Stimulated activated naive CD8-positive, alpha-beta T cell treated with anti-CD3 and anti-CD28 coated beads, Interleukin-15, amount 100 ng/mL, for 72 hours (primary cell): ENCODE measurements at regions not wholly inside any gene's neighbourhood (a gene's known extent, or its start where the extent isn't known, plus 50 kb on each side); places are given as distances from the start of the nearest gene placed in this dataset.

Experiments used
- ATAC-seq: fragments of 150-1000 bp; cut with Tn5 transposase; 2 replicates; pipeline ENCODE4 v1.10.0; 2021; ENCODE audit warnings: mild to moderate bottlenecking, moderate library complexity
- DNase-seq, 2 donors: peaks; one replicate each; pipeline ENCODE4 v3.0.0; 2021 to 2022
- H3K27ac Mint-ChIP-seq, 2 donors: one replicate each; pipeline ENCODE4 v1.8.0; 2022; ENCODE audit warnings: mild to moderate bottlenecking in 2 of 2, mixed read lengths in 2 of 2, moderate library complexity in 2 of 2
- H3K27me3 Mint-ChIP-seq: one replicate; pipeline ENCODE4 v1.8.0; 2022; ENCODE audit warnings: mixed read lengths
- H3K4me1 Mint-ChIP-seq: one replicate; pipeline ENCODE4 v1.8.0; 2022; ENCODE audit warnings: mild to moderate bottlenecking, mixed read lengths
- H3K4me3 Mint-ChIP-seq, 2 donors: one replicate each; pipeline ENCODE4 v1.8.0; 2022; ENCODE audit warnings: mild to moderate bottlenecking in 2 of 2, mixed read lengths in 2 of 2, moderate library complexity in 1 of 2
- H3K9me3 Mint-ChIP-seq, 2 donors: one replicate each; pipeline ENCODE4 v1.8.0; 2022; ENCODE audit warnings: mixed read lengths in 2 of 2

GRCh38 chr3:80036176-80036575 lies 268.4 kb upstream of the ROBO1 start:
- Mint-ChIP-seq H3K4me1 (no peaks in the 10 kb centered on the region), H3K27ac (no peak overlapping the region), H3K9me3 (peaks cover 12 to 16% of the 10 kb centered on the region in 2 donors), H3K27me3 (no peaks in the 10 kb centered on the region), H3K4me3 (no peak overlapping the region)
- ATAC-seq = no peak
- no peak for DNase-seq

GRCh38 chr3:80035021-80035420 lies 267.2 kb upstream of the ROBO1 start:
- DNase-seq (no peak), ATAC-seq (no peak)
- Mint-ChIP-seq H3K27me3 (no peaks in the 10 kb centered on the region), H3K27ac (no peak overlapping the region), H3K4me1 (no peaks in the 10 kb centered on the region), H3K4me3 (no peak overlapping the region), H3K9me3 (peaks cover 12 to 16% of the 10 kb centered on the region in 2 donors)

GRCh38 chr3:80023010-80023409 lies 255.2 kb upstream of the ROBO1 start:
- DNase-seq = no peak
- no peaks in the 10 kb centered on the region for H3K27me3 Mint-ChIP-seq
- no peak overlapping the region for H3K27ac Mint-ChIP-seq
- H3K4me3 Mint-ChIP-seq = no peak overlapping the region
- H3K9me3 Mint-ChIP-seq = peaks cover 5 to 29% of the 10 kb centered on the region in 2 donors
- no peak for ATAC-seq
- no peaks in the 10 kb centered on the region for H3K4me1 Mint-ChIP-seq

DNA sequence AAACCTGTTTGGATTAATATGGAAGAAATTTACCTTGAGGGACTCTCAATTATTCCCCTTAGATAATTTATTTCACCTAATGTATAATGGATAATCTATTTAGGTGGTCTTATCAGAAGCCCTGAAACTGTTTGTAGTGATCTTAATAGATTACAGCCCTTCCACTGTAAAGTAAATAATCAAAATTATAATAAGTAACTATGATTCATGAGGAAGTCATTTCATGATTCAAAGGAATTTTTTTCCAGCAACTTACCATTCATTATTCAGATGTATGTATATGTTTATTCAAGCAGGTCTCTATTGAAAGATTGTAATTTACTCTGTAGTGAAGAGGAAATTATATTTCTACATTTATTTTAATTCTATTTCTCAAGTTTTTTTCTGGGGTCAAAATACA lies 250.6 kb upstream of the ROBO1 start:
- Mint-ChIP-seq H3K4me1 (no peaks in the 10 kb centered on the region), H3K27ac (no peak overlapping the region), H3K4me3 (no peak overlapping the region), H3K9me3 (peaks cover 5 to 21% of the 10 kb centered on the region in 2 donors), H3K27me3 (no peaks in the 10 kb centered on the region)
- DNase-seq (no peak), ATAC-seq (no peak)

DNA sequence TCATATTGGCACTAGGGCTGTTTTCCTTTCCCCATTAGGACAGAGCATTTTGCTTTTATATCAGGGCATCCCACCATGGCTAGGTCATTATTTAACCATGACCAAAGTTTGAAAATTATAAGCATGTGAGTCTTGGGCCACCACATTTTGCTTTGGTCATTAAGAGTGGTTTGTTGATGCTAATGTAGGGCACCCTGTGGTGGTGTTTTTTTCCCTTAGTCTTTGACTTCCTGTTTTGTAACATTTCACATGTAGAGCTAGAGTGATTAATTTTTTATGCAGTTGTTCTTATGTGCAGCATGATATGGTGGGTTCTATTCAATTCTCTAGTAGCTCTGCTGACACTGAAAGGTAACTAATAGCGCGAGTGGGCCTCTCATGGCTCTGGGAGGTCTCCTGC lies 249.6 kb upstream of the ROBO1 start:
- Mint-ChIP-seq H3K27ac (no peak overlapping the region), H3K9me3 (peaks cover 5 to 21% of the 10 kb centered on the region in 2 donors), H3K27me3 (no peaks in the 10 kb centered on the region), H3K4me3 (no peak overlapping the region), H3K4me1 (no peaks in the 10 kb centered on the region)
- ATAC-seq = no peak
- no peak for DNase-seq

DNA sequence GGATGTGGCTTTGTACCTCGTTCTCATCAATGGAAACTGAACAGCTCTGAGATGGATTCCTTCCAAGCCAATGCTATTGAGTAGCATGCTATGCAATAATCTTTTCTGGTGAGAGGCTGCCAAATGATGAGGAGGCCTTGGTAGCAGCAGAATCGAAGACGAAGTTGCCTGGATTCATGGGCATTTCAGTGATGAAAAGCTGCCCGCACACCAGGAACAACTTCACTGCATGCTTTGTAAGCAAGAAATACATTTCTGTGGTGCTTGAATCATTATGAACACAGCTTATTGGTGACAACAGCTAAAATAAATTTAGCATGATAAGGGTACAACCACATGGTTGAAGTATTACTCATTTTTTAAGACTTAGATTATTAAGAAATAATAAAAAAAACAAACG lies 246.8 kb upstream of the ROBO1 start:
- ATAC-seq (no peak), DNase-seq (no peak)
- Mint-ChIP-seq H3K4me1 (no peaks in the 10 kb centered on the region), H3K27me3 (no peaks in the 10 kb centered on the region), H3K9me3 (no peaks in the 10 kb centered on the region), H3K27ac (no peak overlapping the region), H3K4me3 (no peak overlapping the region)

DNA sequence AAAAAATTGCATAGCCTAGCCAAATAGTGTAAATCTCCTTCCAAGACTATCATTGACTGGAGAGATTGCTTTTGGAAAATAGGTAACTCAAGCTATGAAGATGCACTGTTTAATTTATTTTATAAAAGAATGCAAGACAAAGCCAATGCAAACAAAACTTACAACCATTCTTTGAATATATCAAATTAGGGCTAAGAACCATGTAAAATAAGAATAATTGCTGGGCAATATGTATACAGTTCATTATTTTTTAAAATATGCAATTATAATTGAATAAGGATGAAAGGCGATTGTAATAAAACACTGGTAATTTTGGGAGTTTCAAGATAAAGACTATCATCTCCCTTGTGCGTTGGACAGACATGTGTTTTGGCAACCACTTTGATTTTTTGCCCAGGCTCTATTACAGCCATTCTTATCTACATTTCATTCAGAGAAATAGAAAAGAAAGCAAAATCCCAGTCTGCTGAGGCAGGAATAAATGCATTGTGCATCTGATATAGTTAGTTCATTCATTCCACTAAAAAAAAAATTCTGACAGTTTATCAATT lies 242.3 kb upstream of the ROBO1 start:
- Mint-ChIP-seq H3K4me1 (no peaks in the 10 kb centered on the region), H3K9me3 (peaks cover 7% of the 10 kb centered on the region in 2 donors), H3K27me3 (no peaks in the 10 kb centered on the region), H3K27ac (no peak overlapping the region), H3K4me3 (no peak overlapping the region)
- no peak for DNase-seq
- no peak for ATAC-seq

DNA sequence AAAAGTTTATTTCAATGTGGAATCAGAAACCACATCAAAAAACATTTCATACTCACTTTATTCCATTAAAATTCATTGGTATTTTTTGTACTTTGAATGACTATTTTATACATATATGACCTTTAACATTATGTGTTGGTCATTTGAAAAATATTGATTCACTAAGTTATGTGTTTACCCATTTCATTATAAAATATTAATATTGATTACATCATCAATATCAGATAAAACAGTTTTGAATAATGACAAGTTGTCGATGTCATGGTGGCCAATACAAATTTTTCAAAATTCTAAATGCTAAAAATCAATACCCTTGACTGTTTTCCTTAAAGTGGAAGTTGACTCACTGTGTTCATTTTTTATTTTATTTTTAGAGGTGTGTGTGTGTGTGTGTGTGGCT lies 239.7 kb upstream of the ROBO1 start:
- no peak for ATAC-seq
- Mint-ChIP-seq H3K4me3 (no peak overlapping the region), H3K9me3 (peaks cover 7 to 12% of the 10 kb centered on the region in 2 donors), H3K4me1 (no peaks in the 10 kb centered on the region), H3K27ac (no peak overlapping the region), H3K27me3 (no peaks in the 10 kb centered on the region)
- DNase-seq = no peak

DNA sequence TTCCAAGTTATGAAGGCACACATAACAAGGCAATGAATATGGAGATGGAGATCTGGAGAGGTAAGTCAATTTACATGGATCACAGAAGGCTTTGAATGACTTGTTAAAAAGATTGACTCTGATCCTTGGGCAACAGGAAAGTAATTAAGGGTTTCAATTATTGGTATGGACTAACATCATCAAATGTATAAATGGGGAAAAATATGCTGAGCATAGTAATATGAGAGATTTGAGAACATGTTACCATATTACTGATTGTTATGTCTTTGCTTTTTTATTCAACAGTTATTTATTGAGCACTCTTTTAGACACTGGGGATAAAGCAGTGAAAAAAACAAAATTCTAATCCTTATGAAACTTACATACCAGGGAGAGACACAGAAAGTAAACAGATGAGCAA lies 238.5 kb upstream of the ROBO1 start:
- Mint-ChIP-seq H3K27ac (no peak overlapping the region), H3K27me3 (no peaks in the 10 kb centered on the region), H3K4me3 (no peak overlapping the region), H3K9me3 (peaks cover 7 to 12% of the 10 kb centered on the region in 2 donors), H3K4me1 (no peaks in the 10 kb centered on the region)
- DNase-seq (no peak), ATAC-seq (no peak)

GRCh38 chr3:80000022-80000421 lies 232.2 kb upstream of the ROBO1 start:
- no peaks in the 10 kb centered on the region for H3K4me1 Mint-ChIP-seq
- DNase-seq (no peak), ATAC-seq (no peak)
- no peak overlapping the region for H3K27ac Mint-ChIP-seq
- H3K9me3 Mint-ChIP-seq = peaks cover 7 to 11% of the 10 kb centered on the region in 2 donors
- no peaks in the 10 kb centered on the region for H3K27me3 Mint-ChIP-seq
- H3K4me3 Mint-ChIP-seq = no peak overlapping the region

- DNase-seq = no peak
- no peak for ATAC-seq
- Mint-ChIP-seq H3K4me1 (no peaks in the 10 kb centered on the region), H3K27me3 (no peaks in the 10 kb centered on the region), H3K9me3 (peaks cover 6 to 7% of the 10 kb centered on the region in 2 donors), H3K4me3 (no peak overlapping the region), H3K27ac (no peak overlapping the region)
These were observed 226.6 kb upstream of the ROBO1 start for GRCh38 chr3:79994397-79994796.

- H3K27me3 Mint-ChIP-seq = no peaks in the 10 kb centered on the region
- no peak overlapping the region for H3K27ac Mint-ChIP-seq
- no peak for ATAC-seq
- H3K4me3 Mint-ChIP-seq = no peak overlapping the region
- peaks cover 14 to 22% of the 10 kb centered on the region in 2 donors for H3K9me3 Mint-ChIP-seq
- H3K4me1 Mint-ChIP-seq = no peaks in the 10 kb centered on the region
- no peak for DNase-seq
These were observed 218.5 kb upstream of the ROBO1 start for GRCh38 chr3:79986338-79986737.

- Mint-ChIP-seq H3K4me3 (no peak overlapping the region), H3K27me3 (no peaks in the 10 kb centered on the region), H3K27ac (no peak overlapping the region), H3K4me1 (no peaks in the 10 kb centered on the region), H3K9me3 (peaks cover 14 to 22% of the 10 kb centered on the region in 2 donors)
- no peak for ATAC-seq
- DNase-seq = no peak
These were observed 218.0 kb upstream of the ROBO1 start for GRCh38 chr3:79985816-79986215.

DNA sequence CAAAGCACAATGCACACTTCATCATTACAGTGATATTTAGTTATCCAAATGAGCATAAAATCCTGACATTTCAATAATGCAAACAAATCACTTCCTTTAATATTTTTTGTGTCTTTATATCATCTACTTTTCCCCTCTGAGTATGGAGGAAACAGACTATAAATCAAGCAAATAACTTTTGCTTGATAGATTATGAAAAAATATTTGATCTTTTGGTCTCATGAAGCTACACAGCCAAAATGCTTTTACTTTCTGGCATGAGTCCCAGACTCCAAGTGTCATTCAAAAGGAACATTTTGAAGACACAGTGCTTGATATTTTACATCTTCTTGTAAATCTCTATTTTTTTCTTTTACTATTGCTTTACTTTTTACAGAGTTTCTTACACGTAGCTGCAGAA lies 215.3 kb upstream of the ROBO1 start:
- Mint-ChIP-seq H3K4me3 (no peak overlapping the region), H3K9me3 (peaks cover 7 to 20% of the 10 kb centered on the region in 2 donors), H3K27me3 (no peaks in the 10 kb centered on the region), H3K4me1 (no peaks in the 10 kb centered on the region), H3K27ac (no peak overlapping the region)
- DNase-seq (no peak), ATAC-seq (no peak)

GRCh38 chr3:79979990-79980389 lies 212.2 kb upstream of the ROBO1 start:
- Mint-ChIP-seq H3K9me3 (peaks cover 21 to 24% of the 10 kb centered on the region in 2 donors), H3K27me3 (no peaks in the 10 kb centered on the region), H3K4me3 (no peak overlapping the region), H3K4me1 (no peaks in the 10 kb centered on the region), H3K27ac (no peak overlapping the region)
- DNase-seq (no peak), ATAC-seq (no peak)

DNA sequence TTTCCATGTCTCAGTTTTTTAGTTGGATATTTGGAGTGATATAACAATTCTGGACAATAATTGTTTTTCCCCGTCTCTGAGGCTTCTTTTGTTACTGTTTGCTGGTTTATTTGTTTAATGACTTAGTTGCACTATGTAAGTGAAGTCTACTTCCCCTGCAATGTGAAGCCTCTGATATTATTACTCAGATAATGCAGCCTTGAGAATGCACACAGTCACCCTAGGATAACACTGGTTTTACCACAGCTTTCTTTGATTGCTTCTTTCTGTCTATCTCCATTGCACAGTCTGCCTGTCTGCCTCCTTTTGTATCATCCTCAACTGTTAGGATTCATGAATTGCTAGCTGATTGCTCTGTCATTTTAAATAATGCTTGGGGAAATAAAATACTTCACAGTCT lies 208.7 kb upstream of the ROBO1 start:
- DNase-seq = no peak
- Mint-ChIP-seq H3K27ac (no peak overlapping the region), H3K9me3 (peaks cover 14 to 20% of the 10 kb centered on the region in 2 donors), H3K4me3 (no peak overlapping the region), H3K4me1 (no peaks in the 10 kb centered on the region), H3K27me3 (no peaks in the 10 kb centered on the region)
- no peak for ATAC-seq

- no peaks in the 10 kb centered on the region for H3K27me3 Mint-ChIP-seq
- H3K9me3 Mint-ChIP-seq = peaks cover 14 to 20% of the 10 kb centered on the region in 2 donors
- DNase-seq (no peak), ATAC-seq (no peak)
- no peak overlapping the region for H3K27ac Mint-ChIP-seq
- H3K4me1 Mint-ChIP-seq = no peaks in the 10 kb centered on the region
- no peak overlapping the region for H3K4me3 Mint-ChIP-seq
These were observed 206.3 kb upstream of the ROBO1 start for GRCh38 chr3:79973917-79974595.
